HG02763 (cell line): ENCODE measurements at regions not wholly inside any gene's neighbourhood (a gene's known extent, or its start where the extent isn't known, plus 50 kb on each side); places are given as distances from the start of the nearest gene placed in this dataset.
A peak's percentile ranks its signal among the peaks of the same experiment; 100 is the strongest.
"Not testable (repeated sequence)": the region's sequence is repeated elsewhere in the genome, so short reads cannot be mapped to it uniquely, and the experiment has no call there.

Experiments used
- ATAC-seq: cut with Tn5 transposase; IDR thresholded peaks from one replicate; pipeline ENCODE4 v1.9.1; 2021; ENCODE audit warnings: mild to moderate bottlenecking, moderate library complexity; ENCODE audit not compliant: unreplicated experiment

- no peak for ATAC-seq
These were observed 97.9 kb upstream of the SERBP1 start for GRCh38 chr1:67528141-67528540.

GRCh38 chr1:67530071-67530470, 99.9 kb upstream of the SERBP1 start:
- no peak for ATAC-seq

GRCh38 chr1:67532452-67533216, 102.4 kb upstream of the SERBP1 start:
- ATAC-seq, result no peak

GRCh38 chr1:67534627-67535065, 104.4 kb upstream of the SERBP1 start:
- ATAC-seq, result no peak

- ATAC-seq, result peak; percentile 61
These were observed 105.3 kb upstream of the SERBP1 start for GRCh38 chr1:67535474-67535873.

GRCh38 chr1:67536957-67537666, 106.9 kb upstream of the SERBP1 start:
- no peak for ATAC-seq

GRCh38 chr1:67537667-67538018, 107.4 kb upstream of the SERBP1 start:
- ATAC-seq, result no peak

- no peak for ATAC-seq
These were observed 110.0 kb upstream of the SERBP1 start for GRCh38 chr1:67540025-67540732.

GRCh38 chr1:67540733-67541125, 110.5 kb upstream of the SERBP1 start:
- no peak for ATAC-seq

- ATAC-seq, result no peak
These were observed 112.5 kb upstream of the SERBP1 start for GRCh38 chr1:67542747-67543146.

- no peak for ATAC-seq
These were observed 114.7 kb upstream of the SERBP1 start for GRCh38 chr1:67544921-67545320.

GRCh38 chr1:67545364-67545763, 115.2 kb upstream of the SERBP1 start:
- no peak for ATAC-seq

- no peak for ATAC-seq
These were observed 121.2 kb upstream of the SERBP1 start for GRCh38 chr1:67551375-67551774.

GRCh38 chr1:67552336-67552759, 122.1 kb upstream of the SERBP1 start:
- no peak for ATAC-seq

GRCh38 chr1:67554204-67554603, 124.0 kb upstream of the SERBP1 start:
- ATAC-seq, result not testable (repeated sequence)

- ATAC-seq, result no peak
These were observed 125.5 kb upstream of the SERBP1 start for GRCh38 chr1:67555461-67556296.

GRCh38 chr1:67556297-67556900, 126.2 kb upstream of the SERBP1 start:
- no peak for ATAC-seq

GRCh38 chr1:67557696-67558448, 127.1 kb upstream of the GADD45A start:
- no peak for ATAC-seq

- no peak for ATAC-seq
These were observed 126.4 kb upstream of the GADD45A start for GRCh38 chr1:67558449-67559193.
